OCI-LY1 (cell line): ENCODE measurements at regions not wholly inside any gene's neighbourhood (a gene's known extent, or its start where the extent isn't known, plus 50 kb on each side); places are given as distances from the start of the nearest gene placed in this dataset.

ENCODE experiments used
- H2AFZ ChIP-seq: fragments of 200-600 bp; sonication (generic), shearing (Covaris generic); 2 replicates; pipeline ENCODE4 v1.6.0; 2014; ENCODE audit warnings: antibody characterized with exemption, mild to moderate bottlenecking, low read length
- H3F3A ChIP-seq: fragments of 200-600 bp; sonication (generic), shearing (Covaris generic); 2 replicates; pipeline ENCODE4 v1.6.0; 2014; ENCODE audit warnings: mild to moderate bottlenecking, antibody characterized with exemption, low read length, moderate library complexity; ENCODE audit not compliant: insufficient read depth
- H3K27ac ChIP-seq: fragments of 200-600 bp; sonication (generic); 2 replicates; pipeline ENCODE4 v1.5.1; 2014; ENCODE audit warnings: low read length, mixed run types, mild to moderate bottlenecking, low read depth; ENCODE audit not compliant: poor library complexity, severe bottlenecking
- H3K27me3 ChIP-seq: fragments of 200-600 bp; sonication (generic); 2 replicates; pipeline ENCODE4 v1.6.0; 2014; ENCODE audit warnings: antibody characterized with exemption, mild to moderate bottlenecking, low read length, moderate library complexity; ENCODE audit not compliant: insufficient read depth
- H3K36me3 ChIP-seq: fragments of 200-600 bp; sonication (generic); 2 replicates; pipeline ENCODE4 v1.6.1; 2014; ENCODE audit warnings: mild to moderate bottlenecking, antibody characterized with exemption, low read length, moderate library complexity, mixed read lengths; ENCODE audit not compliant: insufficient read depth
- H3K4me1 ChIP-seq: fragments of 200-600 bp; sonication (generic); 2 replicates; pipeline ENCODE4 v1.5.1; 2014; ENCODE audit warnings: mild to moderate bottlenecking, low read length, moderate library complexity; ENCODE audit not compliant: insufficient read depth, severe bottlenecking
- H3K4me2 ChIP-seq: fragments of 200-600 bp; sonication (generic), shearing (Covaris generic); 2 replicates; pipeline ENCODE4 v1.6.1; 2014; ENCODE audit warnings: low read length
- H3K4me3 ChIP-seq: fragments of 200-600 bp; sonication (generic); 2 replicates; pipeline ENCODE4 v1.5.1; 2014; ENCODE audit warnings: low read length, low read depth, mild to moderate bottlenecking, mixed read lengths; ENCODE audit not compliant: poor library complexity, severe bottlenecking
- H3K79me2 ChIP-seq: fragments of 200-600 bp; shearing (Covaris generic); 2 replicates; pipeline ENCODE4 v1.6.1; 2016; ENCODE audit warnings: mixed run types, low read length, mixed read lengths; ENCODE audit not compliant: insufficient read depth
- H3K9ac ChIP-seq: fragments of 200-600 bp; sonication (generic), shearing (Covaris generic); 2 replicates; pipeline ENCODE4 v1.6.1; 2014; ENCODE audit warnings: mild to moderate bottlenecking, low read length, mixed read lengths
- H3K9me2 ChIP-seq: fragments of 200-600 bp; sonication (generic), shearing (Covaris generic); 2 replicates; pipeline ENCODE4 v1.6.1; 2014; ENCODE audit warnings: low read depth, mild to moderate bottlenecking, low read length, mixed read lengths
- H3K9me3 ChIP-seq: fragments of 200-600 bp; shearing (Covaris generic); 2 replicates; pipeline ENCODE4 v1.6.1; 2014; ENCODE audit warnings: low read length, mixed read lengths
- H4K20me1 ChIP-seq: fragments of 200-600 bp; sonication (generic), shearing (Covaris generic); 2 replicates; pipeline ENCODE4 v1.6.0; 2016; ENCODE audit warnings: mild to moderate bottlenecking, low read length; ENCODE audit not compliant: insufficient read depth
- CTCF ChIP-seq: fragments of 200-600 bp; sonication (generic), shearing (Covaris generic); IDR thresholded peaks from 2 replicates; pipeline ENCODE4 v1.5.1; 2017; ENCODE audit warnings: mild to moderate bottlenecking, antibody characterized with exemption, low read length, moderate library complexity, mixed read lengths
- EZH2 ChIP-seq: fragments of 200-600 bp; sonication (generic), shearing (Covaris generic); IDR thresholded peaks from 2 replicates; pipeline ENCODE4 v1.8.0; 2017; ENCODE audit warnings: borderline replicate concordance, mixed run types, mild to moderate bottlenecking, antibody characterized with exemption, low read length, moderate library complexity, mixed read lengths

- TF ChIP-seq EZH2 (no peak), CTCF (no peak)
- Histone ChIP-seq H3K9me2 (no peaks in the 10 kb centered on the region), H3K4me2 (no peak overlapping the region), H3K4me3 (no peak overlapping the region), H4K20me1 (no peaks in the 10 kb centered on the region), H3K27ac (no peak overlapping the region), H3K9ac (no peak overlapping the region), H2AFZ (no peak overlapping the region), H3K9me3 (no peaks in the 10 kb centered on the region), H3F3A (no peaks in the 10 kb centered on the region), H3K27me3 (no peaks in the 10 kb centered on the region), H3K36me3 (no peaks in the 10 kb centered on the region), H3K79me2 (no peaks in the 10 kb centered on the region), H3K4me1 (no peaks in the 10 kb centered on the region)
Measured at GRCh38 chr18:64488698-64489097, 339.8 kb upstream of the LINC00305 start.

- H4K20me1 ChIP-seq, result no peaks in the 10 kb centered on the region
- no peaks in the 10 kb centered on the region for H3K79me2 ChIP-seq
- H3K9me2 ChIP-seq, result no peaks in the 10 kb centered on the region
- no peaks in the 10 kb centered on the region for H3K4me1 ChIP-seq
- H3K9ac ChIP-seq, result no peak overlapping the region
- H2AFZ ChIP-seq, result no peak overlapping the region
- no peaks in the 10 kb centered on the region for H3F3A ChIP-seq
- no peaks in the 10 kb centered on the region for H3K27me3 ChIP-seq
- TF ChIP-seq CTCF (no peak), EZH2 (no peak)
- no peak overlapping the region for H3K4me2 ChIP-seq
- no peaks in the 10 kb centered on the region for H3K36me3 ChIP-seq
- no peak overlapping the region for H3K4me3 ChIP-seq
- no peak overlapping the region for H3K27ac ChIP-seq
- H3K9me3 ChIP-seq, result no peaks in the 10 kb centered on the region
Measured at GRCh38 chr18:64474773-64475172, 325.9 kb upstream of the LINC00305 start.

GRCh38 chr18:64474255-64474654, 325.4 kb upstream of the LINC00305 start:
- Histone ChIP-seq H3K9ac (no peak overlapping the region), H3K27me3 (no peaks in the 10 kb centered on the region), H3K79me2 (no peaks in the 10 kb centered on the region), H3K9me2 (no peaks in the 10 kb centered on the region), H3K36me3 (no peaks in the 10 kb centered on the region), H3K27ac (no peak overlapping the region), H3K4me1 (no peaks in the 10 kb centered on the region), H3K4me3 (no peak overlapping the region), H3K4me2 (no peak overlapping the region), H3F3A (no peaks in the 10 kb centered on the region), H3K9me3 (no peaks in the 10 kb centered on the region), H2AFZ (no peak overlapping the region), H4K20me1 (no peaks in the 10 kb centered on the region)
- TF ChIP-seq CTCF (no peak), EZH2 (no peak)
